H9 (cell line): ENCODE measurements at regions not wholly inside any gene's neighbourhood (a gene's known extent, or its start where the extent isn't known, plus 50 kb on each side); places are given as distances from the start of the nearest gene placed in this dataset.

Experiments
- DNase-seq: peaks from one replicate; pipeline ENCODE4 v3.0.0-alpha.2; 2017
- H2AFZ ChIP-seq: one replicate; pipeline ENCODE4 v1.6.1; 2013; ENCODE audit warnings: mild to moderate bottlenecking, low read length, control low read depth, moderate library complexity
- H2AK5ac ChIP-seq: 2 replicates; pipeline ENCODE4 v1.6.1; 2013; ENCODE audit warnings: low read length, control low read depth, mixed read lengths; ENCODE audit not compliant: insufficient read length
- H2BK120ac ChIP-seq: one replicate; pipeline ENCODE4 v1.6.1; 2013; ENCODE audit warnings: low read depth, mild to moderate bottlenecking, low read length, control low read depth, inconsistent platforms; ENCODE audit not compliant: poor library complexity, severe bottlenecking
- H2BK12ac ChIP-seq: 2 replicates; pipeline ENCODE4 v1.6.1; 2013; ENCODE audit warnings: low read length, control low read depth, mixed read lengths, low read depth; ENCODE audit not compliant: insufficient read length
- H2BK15ac ChIP-seq: 2 replicates; pipeline ENCODE4 v1.6.1; 2013; ENCODE audit warnings: low read depth, low read length, control low read depth
- H2BK20ac ChIP-seq: one replicate; pipeline ENCODE4 v1.6.1; 2013; ENCODE audit warnings: low read depth, mild to moderate bottlenecking, low read length, control low read depth, inconsistent platforms; ENCODE audit not compliant: poor library complexity, severe bottlenecking
- H2BK5ac ChIP-seq: 2 replicates; pipeline ENCODE4 v1.6.1; 2013; ENCODE audit warnings: low read length, control low read depth, mixed read lengths; ENCODE audit not compliant: insufficient read length
- H3K14ac ChIP-seq: 2 replicates; pipeline ENCODE4 v1.6.1; 2013; ENCODE audit warnings: low read length, control low read depth; ENCODE audit not compliant: insufficient read depth
- H3K18ac ChIP-seq: 2 replicates; pipeline ENCODE4 v1.6.1; 2013; ENCODE audit warnings: low read depth, mild to moderate bottlenecking, mixed read lengths, low read length, control low read depth; ENCODE audit not compliant: insufficient read length
- H3K23ac ChIP-seq: 2 replicates; pipeline ENCODE4 v1.6.1; 2013; ENCODE audit warnings: low read length, control low read depth, mixed read lengths, low read depth; ENCODE audit not compliant: insufficient read length
- H3K23me2 ChIP-seq: 2 replicates; pipeline ENCODE4 v1.6.1; 2013; ENCODE audit warnings: low read depth, mild to moderate bottlenecking, mixed read lengths, low read length, control low read depth; ENCODE audit not compliant: insufficient read length, poor library complexity, severe bottlenecking
- H3K27ac ChIP-seq: 2 replicates; pipeline ENCODE4 v1.5.1; 2013; ENCODE audit warnings: low read length, control low read depth, mixed read lengths, low read depth; ENCODE audit not compliant: insufficient read length
- H3K27me3 ChIP-seq: 2 replicates; pipeline ENCODE4 v1.6.1; 2013; ENCODE audit warnings: low read length, control low read depth, inconsistent platforms; ENCODE audit not compliant: insufficient read depth
- H3K4ac ChIP-seq: 2 replicates; pipeline ENCODE4 v1.6.1; 2013; ENCODE audit warnings: low read depth, mild to moderate bottlenecking, control low read depth, inconsistent platforms, low read length, moderate library complexity
- H3K4me1 ChIP-seq: 2 replicates; pipeline ENCODE4 v1.6.1; 2013; ENCODE audit warnings: low read length, control low read depth, inconsistent platforms; ENCODE audit not compliant: insufficient read depth
- H3K4me2 ChIP-seq: 2 replicates; pipeline ENCODE4 v1.6.1; 2013; ENCODE audit warnings: low read length, control low read depth, mixed read lengths; ENCODE audit not compliant: insufficient read length, insufficient read depth
- H3K56ac ChIP-seq: 2 replicates; pipeline ENCODE4 v1.6.1; 2013; ENCODE audit warnings: low read depth, mild to moderate bottlenecking, mixed read lengths, low read length, control low read depth; ENCODE audit not compliant: insufficient read length
- H3K79me1 ChIP-seq: 2 replicates; pipeline ENCODE4 v1.6.1; 2013; ENCODE audit warnings: low read depth, mild to moderate bottlenecking, moderate library complexity, low read length, control low read depth, inconsistent platforms; ENCODE audit not compliant: insufficient read depth, poor library complexity, severe bottlenecking
- H3K79me2 ChIP-seq: 2 replicates; pipeline ENCODE4 v1.6.1; 2013; ENCODE audit warnings: low read length, control low read depth, inconsistent platforms; ENCODE audit not compliant: insufficient read depth
- H3K9ac ChIP-seq: 2 replicates; pipeline ENCODE4 v1.6.1; 2013; ENCODE audit warnings: low read length, control low read depth, mixed read lengths; ENCODE audit not compliant: insufficient read length; ENCODE audit errors: extremely low read depth
- H3K9me3 ChIP-seq: one replicate; pipeline ENCODE4 v1.6.1; 2013; ENCODE audit warnings: low read depth, low read length, inconsistent platforms; ENCODE audit not compliant: control insufficient read depth
- H3T11ph ChIP-seq: one replicate; pipeline ENCODE4 v1.6.1; 2013; ENCODE audit warnings: mild to moderate bottlenecking, low read length, control low read depth, inconsistent platforms
- H4K20me1 ChIP-seq: one replicate; pipeline ENCODE4 v1.6.1; 2013; ENCODE audit not compliant: control insufficient read depth, insufficient read length, insufficient read depth
- H4K5ac ChIP-seq: 2 replicates; pipeline ENCODE4 v1.6.1; 2013; ENCODE audit warnings: low read depth, mild to moderate bottlenecking, mixed read lengths, low read length, control low read depth; ENCODE audit not compliant: insufficient read length
- H4K8ac ChIP-seq: replicated peaks from 2 replicates; pipeline ENCODE4 v1.6.1; 2013; ENCODE audit warnings: low read length, control low read depth, mixed read lengths, low read depth; ENCODE audit not compliant: insufficient read length
- H4K91ac ChIP-seq: 2 replicates; pipeline ENCODE4 v1.6.1; 2013; ENCODE audit warnings: low read depth, mild to moderate bottlenecking, moderate library complexity, mixed read lengths, low read length, control low read depth; ENCODE audit not compliant: insufficient read length
- H3K27ac Mint-ChIP-seq, 3 experiments: 2 replicates in 2 of 3; 3 replicates in 1 of 3; pipeline ENCODE4 v1.8.0; 2020 to 2021; ENCODE audit warnings: mixed read lengths in 3 of 3, mild to moderate bottlenecking in 1 of 3, moderate library complexity in 1 of 3
- H3K27me3 Mint-ChIP-seq: 2 replicates; pipeline ENCODE4 v1.8.0; 2021; ENCODE audit warnings: low read depth, mild to moderate bottlenecking, moderate library complexity, mixed read lengths
- H3K36me3 Mint-ChIP-seq, 3 experiments: 2 replicates in 2 of 3; 3 replicates in 1 of 3; pipeline ENCODE4 v1.8.0; 2020 to 2021; ENCODE audit warnings: low read depth in 3 of 3, mixed read lengths in 3 of 3; ENCODE audit not compliant: insufficient read depth in 1 of 3
- H3K4me1 Mint-ChIP-seq, 2 experiments: 2 replicates each; pipeline ENCODE4 v1.8.0; 2020; ENCODE audit warnings: mixed read lengths in 2 of 2
- H3K4me3 Mint-ChIP-seq, 2 experiments: 2 replicates in 1 of 2; 3 replicates in 1 of 2; pipeline ENCODE4 v1.8.0; 2020 to 2021; ENCODE audit warnings: mild to moderate bottlenecking in 2 of 2, mixed read lengths in 2 of 2, moderate library complexity in 1 of 2
- H3K9me3 Mint-ChIP-seq, 2 experiments: 2 replicates in 1 of 2; 3 replicates in 1 of 2; pipeline ENCODE4 v1.8.0; 2020; ENCODE audit warnings: mild to moderate bottlenecking in 2 of 2, mixed read lengths in 2 of 2, moderate library complexity in 1 of 2
- TF ChIP-seq, protein P1 (sequence below): fragments of 200-600 bp; sonication (generic); conservative IDR thresholded peaks from 3 replicates; pipeline ENCODE4 v1.8.0; 2021; ENCODE audit warnings: antibody characterized with exemption, mild to moderate bottlenecking

DNA sequence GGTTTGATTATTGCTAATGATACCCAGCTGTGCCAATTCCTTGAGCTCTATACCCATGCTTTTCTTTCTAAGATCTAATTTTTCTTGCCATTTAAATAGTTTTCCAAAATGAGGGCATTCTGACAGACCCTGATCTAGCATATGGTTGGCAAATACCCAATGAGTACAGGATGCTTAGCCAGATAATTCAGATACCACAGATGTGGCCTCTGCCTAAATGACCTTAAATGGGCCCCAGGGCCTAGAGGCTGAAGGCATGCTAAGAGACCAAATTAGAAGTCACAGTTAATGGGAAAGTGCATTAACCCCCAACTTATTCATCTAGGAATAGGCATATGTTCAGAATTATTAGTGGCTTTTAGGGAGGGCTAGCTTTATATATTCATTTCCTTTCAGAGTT, 122.3 kb upstream of the CNOT2 start:
- Histone ChIP-seq H2BK120ac (no peak overlapping the region), H3K18ac (no peak overlapping the region), H2AK5ac (no peak overlapping the region), H3K14ac (no peak overlapping the region), H2BK12ac (no peak overlapping the region), H4K20me1 (no peaks in the 10 kb centered on the region), H3K4ac (no peak overlapping the region), H3K4me1 (no peaks in the 10 kb centered on the region), H3K27me3 (no peaks in the 10 kb centered on the region), H4K91ac (no peak overlapping the region), H3T11ph (no peak overlapping the region), H3K56ac (no peak overlapping the region), H3K27ac (no peak overlapping the region), H2BK15ac (no peak overlapping the region), H4K8ac (no peak overlapping the region), H3K9me3 (no peaks in the 10 kb centered on the region), H3K4me2 (no peak overlapping the region), H3K9ac (no peak overlapping the region), H2AFZ (no peak overlapping the region), H3K79me1 (no peaks in the 10 kb centered on the region), H3K79me2 (no peaks in the 10 kb centered on the region), H2BK20ac (no peak overlapping the region), H4K5ac (no peak overlapping the region), H2BK5ac (no peak overlapping the region), H3K23me2 (no peaks in the 10 kb centered on the region), H3K23ac (no peak overlapping the region)
- Mint-ChIP-seq H3K9me3 (no peaks in the 10 kb centered on the region), H3K36me3 (no peaks in the 10 kb centered on the region), H3K27ac (no peak overlapping the region), H3K27me3 (no peaks in the 10 kb centered on the region), H3K4me1 (no peaks in the 10 kb centered on the region), H3K4me3 (no peak overlapping the region)
- DNase-seq = no peak
- TF ChIP-seq, protein P1, sequence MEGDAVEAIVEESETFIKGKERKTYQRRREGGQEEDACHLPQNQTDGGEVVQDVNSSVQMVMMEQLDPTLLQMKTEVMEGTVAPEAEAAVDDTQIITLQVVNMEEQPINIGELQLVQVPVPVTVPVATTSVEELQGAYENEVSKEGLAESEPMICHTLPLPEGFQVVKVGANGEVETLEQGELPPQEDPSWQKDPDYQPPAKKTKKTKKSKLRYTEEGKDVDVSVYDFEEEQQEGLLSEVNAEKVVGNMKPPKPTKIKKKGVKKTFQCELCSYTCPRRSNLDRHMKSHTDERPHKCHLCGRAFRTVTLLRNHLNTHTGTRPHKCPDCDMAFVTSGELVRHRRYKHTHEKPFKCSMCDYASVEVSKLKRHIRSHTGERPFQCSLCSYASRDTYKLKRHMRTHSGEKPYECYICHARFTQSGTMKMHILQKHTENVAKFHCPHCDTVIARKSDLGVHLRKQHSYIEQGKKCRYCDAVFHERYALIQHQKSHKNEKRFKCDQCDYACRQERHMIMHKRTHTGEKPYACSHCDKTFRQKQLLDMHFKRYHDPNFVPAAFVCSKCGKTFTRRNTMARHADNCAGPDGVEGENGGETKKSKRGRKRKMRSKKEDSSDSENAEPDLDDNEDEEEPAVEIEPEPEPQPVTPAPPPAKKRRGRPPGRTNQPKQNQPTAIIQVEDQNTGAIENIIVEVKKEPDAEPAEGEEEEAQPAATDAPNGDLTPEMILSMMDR = no peak
